ENCODE measurements at regions not wholly inside any gene's neighbourhood (a gene's known extent, or its start where the extent isn't known, plus 50 kb on each side); places are given as distances from the start of the nearest gene placed in this dataset.

- no peak for TF ChIP-seq CTCF (IDR thresholded peaks at IDR 0.05; ENCODE audit: poor library complexity)
- TF ChIP-seq EZH2 (IDR thresholded peaks at IDR 0.05; ENCODE audit: borderline replicate concordance) = no peak
These were observed 175.2 kb upstream of the CITED2 start for GRCh38 chr6:139549561-139550070.

All from hepatocyte (in vitro differentiated cells).